NCI-H2227 treated with DMSO at 0.1 percent for 48 hours (cell line): ENCODE measurements at regions not wholly inside any gene's neighbourhood (a gene's known extent, or its start where the extent isn't known, plus 50 kb on each side); places are given as distances from the start of the nearest gene placed in this dataset.

Experiments used
- DNase-seq: peaks from one replicate; lab custom pipeline; 2025; lab: John Stamatoyannopoulos, UW

- no peak for DNase-seq
These were observed 55.5 kb upstream of the ST6GAL2 start for GRCh38 chr2:106941372-106941993.

GRCh38 chr2:106943468-106944200 lies 57.7 kb upstream of the ST6GAL2 start:
- DNase-seq: no peak

- no peak for DNase-seq
These were observed 58.2 kb upstream of the ST6GAL2 start for GRCh38 chr2:106944215-106944614.

- no peak for DNase-seq
These were observed 62.6 kb upstream of the ST6GAL2 start for GRCh38 chr2:106948540-106948939.

- no peak for DNase-seq
These were observed 67.3 kb upstream of the ST6GAL2 start for GRCh38 chr2:106953236-106953635.

- DNase-seq: no peak
These were observed 67.8 kb upstream of the ST6GAL2 start for GRCh38 chr2:106953779-106954178.

- DNase-seq: no peak
These were observed 68.3 kb upstream of the ST6GAL2 start for GRCh38 chr2:106954304-106954703.

- DNase-seq: no peak
These were observed 70.4 kb upstream of the ST6GAL2 start for GRCh38 chr2:106956416-106956815.

- no peak for DNase-seq
These were observed 70.9 kb upstream of the ST6GAL2 start for GRCh38 chr2:106956879-106957278.

GRCh38 chr2:106959975-106960682 lies 74.2 kb upstream of the ST6GAL2 start:
- no peak for DNase-seq

- no peak for DNase-seq
These were observed 74.8 kb upstream of the ST6GAL2 start for GRCh38 chr2:106960683-106961161.

- DNase-seq: no peak
These were observed 75.4 kb upstream of the ST6GAL2 start for GRCh38 chr2:106961328-106961727.

GRCh38 chr2:106963156-106963555 lies 77.2 kb upstream of the ST6GAL2 start:
- DNase-seq: no peak

GRCh38 chr2:106963893-106964292 lies 77.9 kb upstream of the ST6GAL2 start:
- no peak for DNase-seq

- no peak for DNase-seq
These were observed 79.6 kb upstream of the ST6GAL2 start for GRCh38 chr2:106965611-106966010.

- DNase-seq: no peak
These were observed 83.8 kb upstream of the ST6GAL2 start for GRCh38 chr2:106969777-106970176.

GRCh38 chr2:106970471-106971261 lies 84.7 kb upstream of the ST6GAL2 start:
- DNase-seq: no peak

- DNase-seq: no peak
These were observed 86.8 kb upstream of the ST6GAL2 start for GRCh38 chr2:106972782-106973181.

GRCh38 chr2:106974891-106975290 lies 88.9 kb upstream of the ST6GAL2 start:
- no peak for DNase-seq

GRCh38 chr2:106975641-106976040 lies 89.7 kb upstream of the ST6GAL2 start:
- no peak for DNase-seq

- no peak for DNase-seq
These were observed 90.6 kb upstream of the ST6GAL2 start for GRCh38 chr2:106976548-106976947.

GRCh38 chr2:106977717-106978116 lies 91.8 kb upstream of the ST6GAL2 start:
- DNase-seq: no peak
